Astrocyte of the spinal cord (primary cell): ENCODE measurements at regions not wholly inside any gene's neighbourhood (a gene's known extent, or its start where the extent isn't known, plus 50 kb on each side); places are given as distances from the start of the nearest gene placed in this dataset.
"Not testable (repeated sequence)": the region's sequence is repeated elsewhere in the genome, so short reads cannot be mapped to it uniquely, and the experiment has no call there.

Source experiments
- DNase-seq: peaks from one replicate; pipeline ENCODE4 v3.0.0; 2011; ENCODE audit warnings: low read depth, low spot score
- H3K4me3 ChIP-seq: 2 replicates; pipeline ENCODE4 v1.5.1; 2011; ENCODE audit warnings: low read depth, mild to moderate bottlenecking, low read length, moderate library complexity
- in situ Hi-C: cut with HindIII; loops from 2 replicates; pipeline ENCODE4 v1.10.0; 2017; ENCODE audit warnings: low sequenced_read_pairs
- TF ChIP-seq, protein P1 (sequence below): IDR thresholded peaks from 2 replicates; pipeline ENCODE4 v1.5.1; 2012; ENCODE audit warnings: low read depth, mild to moderate bottlenecking, low read length, inconsistent platforms

DNA sequence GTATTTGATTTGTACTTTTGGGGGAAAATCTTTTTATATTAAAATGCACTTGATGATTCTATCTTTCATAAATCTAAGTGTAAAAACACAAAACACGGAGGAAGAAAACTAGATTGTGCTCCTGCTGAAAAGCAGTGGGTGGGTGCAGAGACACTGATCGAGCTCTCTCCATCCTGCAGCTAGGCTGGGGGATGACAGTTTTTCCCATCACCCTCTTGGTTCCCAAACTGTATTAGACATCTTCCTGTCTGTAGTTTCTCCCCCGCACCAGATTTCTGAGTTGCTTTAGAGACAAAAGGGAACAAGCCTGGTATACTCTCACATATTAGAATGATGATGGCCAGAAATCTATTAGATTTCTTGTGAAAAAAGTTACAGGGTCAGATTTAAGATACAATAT lies 99.6 kb downstream of the FAM114A2 start:
- TF ChIP-seq, protein P1, sequence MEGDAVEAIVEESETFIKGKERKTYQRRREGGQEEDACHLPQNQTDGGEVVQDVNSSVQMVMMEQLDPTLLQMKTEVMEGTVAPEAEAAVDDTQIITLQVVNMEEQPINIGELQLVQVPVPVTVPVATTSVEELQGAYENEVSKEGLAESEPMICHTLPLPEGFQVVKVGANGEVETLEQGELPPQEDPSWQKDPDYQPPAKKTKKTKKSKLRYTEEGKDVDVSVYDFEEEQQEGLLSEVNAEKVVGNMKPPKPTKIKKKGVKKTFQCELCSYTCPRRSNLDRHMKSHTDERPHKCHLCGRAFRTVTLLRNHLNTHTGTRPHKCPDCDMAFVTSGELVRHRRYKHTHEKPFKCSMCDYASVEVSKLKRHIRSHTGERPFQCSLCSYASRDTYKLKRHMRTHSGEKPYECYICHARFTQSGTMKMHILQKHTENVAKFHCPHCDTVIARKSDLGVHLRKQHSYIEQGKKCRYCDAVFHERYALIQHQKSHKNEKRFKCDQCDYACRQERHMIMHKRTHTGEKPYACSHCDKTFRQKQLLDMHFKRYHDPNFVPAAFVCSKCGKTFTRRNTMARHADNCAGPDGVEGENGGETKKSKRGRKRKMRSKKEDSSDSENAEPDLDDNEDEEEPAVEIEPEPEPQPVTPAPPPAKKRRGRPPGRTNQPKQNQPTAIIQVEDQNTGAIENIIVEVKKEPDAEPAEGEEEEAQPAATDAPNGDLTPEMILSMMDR: no peak
- in situ Hi-C loops: no loop called here
- H3K4me3 ChIP-seq: no peak overlapping the region
- no peak for DNase-seq

- DNase-seq: no peak
- in situ Hi-C loops: no loop called here
- H3K4me3 ChIP-seq: no peak overlapping the region
- TF ChIP-seq, protein P1: no peak
These were observed 100.4 kb downstream of the FAM114A2 start for GRCh38 chr5:153938191-153938842.

- H3K4me3 ChIP-seq: no peak overlapping the region
- TF ChIP-seq, protein P1: no peak
- in situ Hi-C loops: no loop called here
- no peak for DNase-seq
These were observed 101.0 kb downstream of the FAM114A2 start for GRCh38 chr5:153937661-153938060.

GRCh38 chr5:153935151-153935550 lies 103.6 kb downstream of the FAM114A2 start:
- H3K4me3 ChIP-seq, DNase-seq, in situ Hi-C loops: not testable (repeated sequence)

GRCh38 chr5:153926201-153926600 lies 112.5 kb downstream of the FAM114A2 start:
- no peak overlapping the region for H3K4me3 ChIP-seq
- DNase-seq: no peak
- in situ Hi-C loops: no loop called here
- TF ChIP-seq, protein P1: no peak

- DNase-seq: no peak
- no peak overlapping the region for H3K4me3 ChIP-seq
- TF ChIP-seq, protein P1: no peak
- in situ Hi-C loops: no loop called here
These were observed 119.5 kb downstream of the FAM114A2 start for GRCh38 chr5:153919161-153919560.

GRCh38 chr5:153907170-153907775 lies 131.4 kb downstream of the FAM114A2 start:
- H3K4me3 ChIP-seq: no peak overlapping the region
- in situ Hi-C loops: no loop called here
- TF ChIP-seq, protein P1: no peak
- no peak for DNase-seq
